Endodermal cell (in vitro differentiated cells): ENCODE measurements at regions not wholly inside any gene's neighbourhood (a gene's known extent, or its start where the extent isn't known, plus 50 kb on each side); places are given as distances from the start of the nearest gene placed in this dataset.

Experiments used
- DNase-seq: peaks from one replicate; pipeline ENCODE4 v3.0.0-alpha.2; 2017
- H3K27ac ChIP-seq: 2 replicates; pipeline ENCODE4 v1.5.1; 2013; ENCODE audit warnings: mild to moderate bottlenecking, low read depth, low read length, moderate library complexity
- H3K27me3 ChIP-seq: 2 replicates; pipeline ENCODE4 v1.6.1; 2013; ENCODE audit warnings: mild to moderate bottlenecking, low read length, moderate library complexity; ENCODE audit not compliant: insufficient read depth, control insufficient read depth, poor library complexity, severe bottlenecking
- H3K36me3 ChIP-seq: 2 replicates; pipeline ENCODE4 v1.7.0; 2013; ENCODE audit warnings: mild to moderate bottlenecking, low read length, moderate library complexity; ENCODE audit not compliant: control insufficient read depth, insufficient read depth
- H3K4me1 ChIP-seq: one replicate; pipeline ENCODE4 v1.7.0; 2013; ENCODE audit warnings: low read length; ENCODE audit not compliant: control insufficient read depth, insufficient read depth
- H3K4me3 ChIP-seq: 2 replicates; pipeline ENCODE4 v1.5.1; 2013; ENCODE audit warnings: mild to moderate bottlenecking, low read length, moderate library complexity
- H3K9ac ChIP-seq: 2 replicates; pipeline ENCODE4 v1.6.1; 2013; ENCODE audit warnings: mild to moderate bottlenecking, low read length, moderate library complexity; ENCODE audit not compliant: poor library complexity, severe bottlenecking; ENCODE audit errors: extremely low read depth
- H3K9me3 ChIP-seq: 2 replicates; pipeline ENCODE4 v1.6.1; 2013; ENCODE audit warnings: mild to moderate bottlenecking, low read length, moderate library complexity; ENCODE audit not compliant: control insufficient read depth
- H3K27ac Mint-ChIP-seq: 2 replicates; pipeline ENCODE4 v1.8.0; 2020; ENCODE audit warnings: mixed read lengths
- H3K27me3 Mint-ChIP-seq: 2 replicates; pipeline ENCODE4 v1.8.0; 2021; ENCODE audit warnings: mild to moderate bottlenecking, mixed read lengths; ENCODE audit not compliant: insufficient read depth
- H3K36me3 Mint-ChIP-seq: 2 replicates; pipeline ENCODE4 v1.8.0; 2020; ENCODE audit warnings: low read depth, mixed read lengths
- H3K4me1 Mint-ChIP-seq: 2 replicates; pipeline ENCODE4 v1.8.0; 2020; ENCODE audit warnings: mixed read lengths
- H3K4me3 Mint-ChIP-seq: 2 replicates; pipeline ENCODE4 v1.8.0; 2020; ENCODE audit warnings: mild to moderate bottlenecking, moderate library complexity, mixed read lengths
- H3K9me3 Mint-ChIP-seq: 2 replicates; pipeline ENCODE4 v1.8.0; 2020; ENCODE audit warnings: mild to moderate bottlenecking, mixed read lengths
- WGBS, 2 experiments: methylation state at CpG; one replicate each; pipeline versions ENCODE4 v1.1.5 to v1.1.7; 2013; ENCODE audit warnings: missing lambda C conversion rate in 2 of 2, mixed read lengths in 1 of 2; ENCODE audit not compliant: insufficient coverage in 1 of 2, insufficient read length in 1 of 2; 5-methylcytosine and 5-hydroxymethylcytosine counted together
- TF ChIP-seq, protein P1 (sequence below): fragments of 200-600 bp; sonication (generic); conservative IDR thresholded peaks from 2 replicates; pipeline ENCODE4 v1.5.0; 2021; ENCODE audit warnings: antibody characterized with exemption, mild to moderate bottlenecking

DNA sequence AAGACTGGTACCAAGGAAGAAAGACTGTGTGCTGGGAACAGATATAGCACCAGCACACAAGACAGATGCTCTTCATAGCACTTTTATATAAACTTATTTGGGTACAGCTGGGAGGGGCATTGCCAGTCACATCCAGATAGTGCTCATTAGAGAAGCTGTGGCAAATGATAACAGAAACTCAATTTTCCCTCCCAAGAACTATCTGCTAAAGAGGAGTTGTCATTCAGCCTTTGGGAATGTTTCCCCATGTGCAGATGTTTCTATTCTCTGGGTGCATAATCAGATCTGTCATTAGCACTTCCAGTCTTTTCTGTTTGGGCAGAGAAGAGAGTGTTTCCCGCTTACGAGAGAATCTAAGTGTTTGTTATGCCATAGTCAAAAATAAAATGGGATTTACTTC, 714.9 kb upstream of the MDGA2 start:
- Histone ChIP-seq H3K4me1 (no peaks in the 10 kb centered on the region), H3K27ac (no peak overlapping the region), H3K27me3 (no peaks in the 10 kb centered on the region), H3K9me3 (no peaks in the 10 kb centered on the region), H3K4me3 (no peak overlapping the region), H3K9ac (no peak overlapping the region), H3K36me3 (no peaks in the 10 kb centered on the region)
- Mint-ChIP-seq H3K4me3 (no peak overlapping the region), H3K27me3 (no peaks in the 10 kb centered on the region), H3K4me1 (no peaks in the 10 kb centered on the region), H3K9me3 (no peaks in the 10 kb centered on the region), H3K27ac (no peak overlapping the region), H3K36me3 (no peaks in the 10 kb centered on the region)
- TF ChIP-seq, protein P1, sequence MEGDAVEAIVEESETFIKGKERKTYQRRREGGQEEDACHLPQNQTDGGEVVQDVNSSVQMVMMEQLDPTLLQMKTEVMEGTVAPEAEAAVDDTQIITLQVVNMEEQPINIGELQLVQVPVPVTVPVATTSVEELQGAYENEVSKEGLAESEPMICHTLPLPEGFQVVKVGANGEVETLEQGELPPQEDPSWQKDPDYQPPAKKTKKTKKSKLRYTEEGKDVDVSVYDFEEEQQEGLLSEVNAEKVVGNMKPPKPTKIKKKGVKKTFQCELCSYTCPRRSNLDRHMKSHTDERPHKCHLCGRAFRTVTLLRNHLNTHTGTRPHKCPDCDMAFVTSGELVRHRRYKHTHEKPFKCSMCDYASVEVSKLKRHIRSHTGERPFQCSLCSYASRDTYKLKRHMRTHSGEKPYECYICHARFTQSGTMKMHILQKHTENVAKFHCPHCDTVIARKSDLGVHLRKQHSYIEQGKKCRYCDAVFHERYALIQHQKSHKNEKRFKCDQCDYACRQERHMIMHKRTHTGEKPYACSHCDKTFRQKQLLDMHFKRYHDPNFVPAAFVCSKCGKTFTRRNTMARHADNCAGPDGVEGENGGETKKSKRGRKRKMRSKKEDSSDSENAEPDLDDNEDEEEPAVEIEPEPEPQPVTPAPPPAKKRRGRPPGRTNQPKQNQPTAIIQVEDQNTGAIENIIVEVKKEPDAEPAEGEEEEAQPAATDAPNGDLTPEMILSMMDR = no peak
- no peak for DNase-seq
- WGBS, 2 experiments = 100% methylated on average over 2 of the region's 2 CpGs; no CpG with 5 or more reads in 1 of the 2 experiments

DNA sequence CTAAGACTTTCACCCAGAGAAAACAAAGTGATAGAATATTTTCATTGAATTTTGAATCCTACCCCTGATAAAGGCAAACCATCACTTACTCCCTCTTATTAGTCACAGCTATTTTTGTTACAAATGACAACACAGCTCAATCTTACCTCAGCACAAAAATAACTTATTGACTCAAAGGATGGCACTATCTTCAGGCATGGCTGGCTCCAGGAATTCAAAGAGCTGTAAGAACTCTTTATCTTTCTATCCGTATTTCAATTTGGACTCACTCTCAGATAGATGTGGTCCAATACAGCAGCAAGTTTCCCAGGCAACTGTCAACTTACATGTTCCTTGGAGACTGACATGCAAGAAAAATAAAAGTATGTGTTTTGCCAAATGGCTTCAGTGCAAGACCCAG, 709.4 kb upstream of the MDGA2 start:
- H3K27ac Mint-ChIP-seq = no peak overlapping the region
- TF ChIP-seq, protein P1 = no peak
- no peaks in the 10 kb centered on the region for H3K4me1 ChIP-seq
- no peak for DNase-seq
- H3K36me3 Mint-ChIP-seq = no peaks in the 10 kb centered on the region
- H3K36me3 ChIP-seq = no peaks in the 10 kb centered on the region
- no peaks in the 10 kb centered on the region for H3K9me3 Mint-ChIP-seq
- no peak overlapping the region for H3K9ac ChIP-seq
- H3K9me3 ChIP-seq = no peaks in the 10 kb centered on the region
- H3K4me3 Mint-ChIP-seq = no peak overlapping the region
- WGBS, 2 experiments = 80 to 93% methylated on average over 1 of the region's 1 CpG
- H3K27me3 ChIP-seq = no peaks in the 10 kb centered on the region
- no peaks in the 10 kb centered on the region for H3K4me1 Mint-ChIP-seq
- H3K4me3 ChIP-seq = no peak overlapping the region
- no peaks in the 10 kb centered on the region for H3K27me3 Mint-ChIP-seq
- no peak overlapping the region for H3K27ac ChIP-seq

DNA sequence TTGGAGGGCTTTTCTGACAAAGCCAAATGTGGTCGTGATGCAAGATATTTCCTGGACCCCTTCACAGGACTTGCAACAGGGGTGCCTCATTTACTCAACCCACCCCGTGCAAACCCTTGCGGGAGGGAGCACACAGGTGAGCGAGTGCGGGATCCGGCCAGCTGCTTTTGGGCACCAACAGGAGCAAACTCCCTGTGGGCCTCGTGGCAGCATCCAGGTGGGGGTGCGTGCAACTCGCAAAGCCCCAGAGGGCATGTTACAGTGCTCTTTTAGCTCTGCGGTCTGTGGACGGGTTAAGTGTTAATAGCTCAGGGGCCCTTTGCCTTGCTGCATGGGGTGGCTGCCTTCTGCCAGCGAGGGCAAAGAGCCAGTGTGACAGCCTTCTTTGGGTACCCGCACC, 707.6 kb upstream of the MDGA2 start:
- 93 to 97% methylated on average over 6 to 13 of the region's 13 CpGs for WGBS, 2 experiments
- Histone ChIP-seq H3K27me3 (no peaks in the 10 kb centered on the region), H3K9ac (no peak overlapping the region), H3K4me1 (no peaks in the 10 kb centered on the region), H3K9me3 (no peaks in the 10 kb centered on the region), H3K4me3 (no peak overlapping the region), H3K27ac (no peak overlapping the region), H3K36me3 (no peaks in the 10 kb centered on the region)
- DNase-seq = peak; percentile 38
- Mint-ChIP-seq H3K4me3 (no peak overlapping the region), H3K27ac (no peak overlapping the region), H3K36me3 (no peaks in the 10 kb centered on the region), H3K9me3 (no peaks in the 10 kb centered on the region), H3K27me3 (no peaks in the 10 kb centered on the region), H3K4me1 (no peaks in the 10 kb centered on the region)
- TF ChIP-seq, protein P1 = no peak
